ENCODE measurements at regions not wholly inside any gene's neighbourhood (a gene's known extent, or its start where the extent isn't known, plus 50 kb on each side); places are given as distances from the start of the nearest gene placed in this dataset.

GRCh38 chr5:68886814-68887213 lies 207.0 kb upstream of the SLC30A5 start:
- H3K9me2 ChIP-seq = no peaks in the 10 kb centered on the region
- DNase-seq = no peak
- no peaks in the 10 kb centered on the region for H3K27me3 ChIP-seq (ENCODE audit: insufficient read depth)
- H3K36me3 ChIP-seq (replicated peaks in 1 of 2; ENCODE audit: control insufficient read depth in 1 of 2, insufficient read depth in 2 of 2, low read length in 1 of 2) = no peaks in the 10 kb centered on the region
- POLR2A ChIA-PET = interaction anchor here (0.6 kb wide), 1 partner anchor 65 kb away, joined by 3 read pairs; no protein-coding TSS in a partner anchor
- no peak for TF ChIP-seq GATA2 (CRISPR knock-in tag; IDR thresholded peaks at IDR 0.05)
- TF ChIP-seq EP300 (IDR thresholded peaks at IDR 0.05; ENCODE audit: borderline replicate concordance in 1 of 2, low read depth in 1 of 2, low read length in 1 of 2) = no peak
- TF ChIP-seq TCF12 (IDR thresholded peaks at IDR 0.05) = no peak
- TF ChIP-seq, protein P1, sequence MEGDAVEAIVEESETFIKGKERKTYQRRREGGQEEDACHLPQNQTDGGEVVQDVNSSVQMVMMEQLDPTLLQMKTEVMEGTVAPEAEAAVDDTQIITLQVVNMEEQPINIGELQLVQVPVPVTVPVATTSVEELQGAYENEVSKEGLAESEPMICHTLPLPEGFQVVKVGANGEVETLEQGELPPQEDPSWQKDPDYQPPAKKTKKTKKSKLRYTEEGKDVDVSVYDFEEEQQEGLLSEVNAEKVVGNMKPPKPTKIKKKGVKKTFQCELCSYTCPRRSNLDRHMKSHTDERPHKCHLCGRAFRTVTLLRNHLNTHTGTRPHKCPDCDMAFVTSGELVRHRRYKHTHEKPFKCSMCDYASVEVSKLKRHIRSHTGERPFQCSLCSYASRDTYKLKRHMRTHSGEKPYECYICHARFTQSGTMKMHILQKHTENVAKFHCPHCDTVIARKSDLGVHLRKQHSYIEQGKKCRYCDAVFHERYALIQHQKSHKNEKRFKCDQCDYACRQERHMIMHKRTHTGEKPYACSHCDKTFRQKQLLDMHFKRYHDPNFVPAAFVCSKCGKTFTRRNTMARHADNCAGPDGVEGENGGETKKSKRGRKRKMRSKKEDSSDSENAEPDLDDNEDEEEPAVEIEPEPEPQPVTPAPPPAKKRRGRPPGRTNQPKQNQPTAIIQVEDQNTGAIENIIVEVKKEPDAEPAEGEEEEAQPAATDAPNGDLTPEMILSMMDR (IDR thresholded peaks at IDR 0.05) = no peak
- TF ChIP-seq TEAD4 (IDR thresholded peaks at IDR 0.05; ENCODE audit: borderline replicate concordance, insufficient read depth) = no peak
- TF ChIP-seq CHD2 (IDR thresholded peaks at IDR 0.05; ENCODE audit: low read length, partially characterized antibody) = no peak
- TF ChIP-seq POLR2AphosphoS5 (IDR thresholded peaks at IDR 0.05; ENCODE audit: low read depth, low read length) = no peak
- TF ChIP-seq GABPA (IDR thresholded peaks at IDR 0.05; ENCODE audit: low read depth) = no peak
- TF ChIP-seq JUND (IDR thresholded peaks at IDR 0.05) = no peak
- TF ChIP-seq PBX3 (IDR thresholded peaks at IDR 0.05) = no peak
- TF ChIP-seq MAX (IDR thresholded peaks at IDR 0.05; ENCODE audit: low read depth) = no peak
- no peak for TF ChIP-seq ZBTB33 (IDR thresholded peaks at IDR 0.05; ENCODE audit: borderline replicate concordance, low read depth)
- TF ChIP-seq RFX5 (IDR thresholded peaks at IDR 0.05; ENCODE audit: low read length) = no peak
- 63% methylated on average over 4 of the region's 4 CpGs for WGBS (ENCODE audit: low lambda C conversion rate)
- no peaks in the 10 kb centered on the region for H3K79me2 ChIP-seq (ENCODE audit: insufficient read depth)
- H3K9ac ChIP-seq = no peak overlapping the region
- H2AFZ ChIP-seq (ENCODE audit: low read depth) = no peak overlapping the region
- H3K4me2 ChIP-seq = no peak overlapping the region
- H4K20me1 ChIP-seq (ENCODE audit: insufficient read depth) = no peaks in the 10 kb centered on the region
- H3K27ac ChIP-seq (ENCODE audit: low read depth in 2 of 2, low read length in 1 of 2) = no peak overlapping the region
- H3F3A ChIP-seq (replicated peaks; ENCODE audit: insufficient read depth) = no peaks in the 10 kb centered on the region
- no peaks in the 10 kb centered on the region; a peak in 1 of 4 replicates for H3K4me1 ChIP-seq (ENCODE audit: control insufficient read depth in 1 of 2, insufficient read depth in 2 of 2, low read depth in 1 of 2, low read length in 1 of 2)
- no peaks in the 10 kb centered on the region for H3K9me3 ChIP-seq
- CTCF ChIA-PET = interaction anchor here (1.1 to 3.5 kb wide), 2 partner anchors 8 to 11 kb away, joined by 3 to 16 read pairs; no protein-coding TSS in a partner anchor
- no peak overlapping the region for H3K4me3 ChIP-seq (ENCODE audit: low read depth in 2 of 2, low read length in 1 of 2)

- 58% methylated on average over 2 of the region's 2 CpGs for WGBS (ENCODE audit: low lambda C conversion rate)
- Histone ChIP-seq H3K4me2 (no peak overlapping the region), H3K4me3 (ENCODE audit: low read depth in 2 of 2, low read length in 1 of 2) (no peak overlapping the region), H3K9ac (no peak overlapping the region), H3K4me1 (ENCODE audit: control insufficient read depth in 1 of 2, insufficient read depth in 2 of 2, low read depth in 1 of 2, low read length in 1 of 2) (no peaks in the 10 kb centered on the region), H3F3A (replicated peaks; ENCODE audit: insufficient read depth) (no peaks in the 10 kb centered on the region), H3K9me3 (no peaks in the 10 kb centered on the region), H2AFZ (ENCODE audit: low read depth) (no peak overlapping the region), H4K20me1 (ENCODE audit: insufficient read depth) (no peaks in the 10 kb centered on the region), H3K36me3 (replicated peaks in 1 of 2; ENCODE audit: control insufficient read depth in 1 of 2, insufficient read depth in 2 of 2, low read length in 1 of 2) (no peaks in the 10 kb centered on the region), H3K79me2 (ENCODE audit: insufficient read depth) (no peaks in the 10 kb centered on the region), H3K27me3 (ENCODE audit: insufficient read depth) (no peaks in the 10 kb centered on the region), H3K9me2 (no peaks in the 10 kb centered on the region), H3K27ac (ENCODE audit: low read depth in 2 of 2, low read length in 1 of 2) (no peak overlapping the region)
- CTCF ChIA-PET = no interaction called here
- no peak for DNase-seq
- POLR2A ChIA-PET = no interaction called here
- TF ChIP-seq CHD2 (IDR thresholded peaks at IDR 0.05; ENCODE audit: low read length, partially characterized antibody) (no peak), GABPA (IDR thresholded peaks at IDR 0.05; ENCODE audit: low read depth) (no peak), SIN3A (IDR thresholded peaks at IDR 0.05; ENCODE audit: borderline replicate concordance, low read depth, low read length) (no peak), EP300 (IDR thresholded peaks at IDR 0.05; ENCODE audit: borderline replicate concordance in 1 of 2, low read depth in 1 of 2, low read length in 1 of 2) (no peak), FOXJ3 (CRISPR knock-in tag; IDR thresholded peaks at IDR 0.05) (no peak), RFX5 (IDR thresholded peaks at IDR 0.05; ENCODE audit: low read length) (no peak), RXRA (IDR thresholded peaks at IDR 0.05; ENCODE audit: borderline replicate concordance, low read depth) (no peak), TAF1 (IDR thresholded peaks at IDR 0.05; ENCODE audit: borderline replicate concordance, low read depth, low read length) (no peak), FOXM1 (IDR thresholded peaks at IDR 0.05; ENCODE audit: low read depth) (no peak), MXI1 (IDR thresholded peaks at IDR 0.05; ENCODE audit: low read depth, low read length) (no peak), NFIC (IDR thresholded peaks at IDR 0.05; ENCODE audit: borderline replicate concordance) (no peak), RAD21 (IDR thresholded peaks at IDR 0.05; ENCODE audit: low read length) (no peak), SMC3 (IDR thresholded peaks at IDR 0.05; ENCODE audit: low read depth, low read length) (no peak), TEAD4 (IDR thresholded peaks at IDR 0.05; ENCODE audit: borderline replicate concordance, insufficient read depth) (no peak)
- TF ChIP-seq, protein P1 (IDR thresholded peaks at IDR 0.05) = no peak
These were observed 202.1 kb upstream of the SLC30A5 start for GRCh38 chr5:68891718-68892117.
